NCI-H1694 treated with DMSO at 0.1 percent for 48 hours (cell line): ENCODE measurements at regions not wholly inside any gene's neighbourhood (a gene's known extent, or its start where the extent isn't known, plus 50 kb on each side); places are given as distances from the start of the nearest gene placed in this dataset.
A peak's percentile ranks its signal among the peaks of the same experiment; 100 is the strongest.

Experiments used
- DNase-seq: peaks from one replicate; lab custom pipeline; 2025; lab: John Stamatoyannopoulos, UW

- DNase-seq, result peak; percentile 68
These were observed 127.7 kb upstream of the SRRM4 start for GRCh38 chr12:118853634-118854033.

GRCh38 chr12:118855858-118856257, 125.5 kb upstream of the SRRM4 start:
- no peak for DNase-seq

GRCh38 chr12:118866346-118866745, 115.0 kb upstream of the SRRM4 start:
- no peak for DNase-seq

GRCh38 chr12:118870551-118870950, 110.8 kb upstream of the SRRM4 start:
- DNase-seq, result no peak

- no peak for DNase-seq
These were observed 106.4 kb upstream of the SRRM4 start for GRCh38 chr12:118874698-118875548.

- no peak for DNase-seq
These were observed 100.4 kb upstream of the SRRM4 start for GRCh38 chr12:118880720-118881493.

- no peak for DNase-seq
These were observed 97.1 kb upstream of the SRRM4 start for GRCh38 chr12:118884226-118884625.

- no peak for DNase-seq
These were observed 80.3 kb upstream of the SRRM4 start for GRCh38 chr12:118900993-118901392.

GRCh38 chr12:118908811-118909210, 72.5 kb upstream of the SRRM4 start:
- peak; percentile 9 for DNase-seq

- DNase-seq, result no peak
These were observed 68.6 kb upstream of the SRRM4 start for GRCh38 chr12:118912697-118913270.

GRCh38 chr12:118921761-118922160, 59.6 kb upstream of the SRRM4 start:
- no peak for DNase-seq

GRCh38 chr12:118922405-118922804, 58.9 kb upstream of the SRRM4 start:
- no peak for DNase-seq

- no peak for DNase-seq
These were observed 55.9 kb upstream of the SRRM4 start for GRCh38 chr12:118925407-118925806.

- no peak for DNase-seq
These were observed 55.5 kb upstream of the SRRM4 start for GRCh38 chr12:118925826-118926225.
